ENCODE measurements at regions not wholly inside any gene's neighbourhood (a gene's known extent, or its start where the extent isn't known, plus 50 kb on each side); places are given as distances from the start of the nearest gene placed in this dataset.

- no peaks in the 10 kb centered on the region for H3K4me1 ChIP-seq (ENCODE audit: low read length)
- no peak overlapping the region for H2AFZ ChIP-seq (ENCODE audit: low read length)
- no peaks in the 10 kb centered on the region for H3K79me2 ChIP-seq (ENCODE audit: low read length)
- H3K4me3 ChIP-seq (ENCODE audit: low read length), result no peak overlapping the region
- H3K4me2 ChIP-seq (ENCODE audit: low read depth, low read length, poor library complexity, severe bottlenecking), result no peak overlapping the region
- no peaks in the 10 kb centered on the region for H3K9me2 ChIP-seq (replicated peaks; ENCODE audit: insufficient read depth, low read length)
- no peaks in the 10 kb centered on the region for H3K9me3 ChIP-seq (ENCODE audit: low read length)
- no peak for DNase-seq
- H4K20me1 ChIP-seq (ENCODE audit: insufficient read depth, low read depth, low read length), result no peaks in the 10 kb centered on the region
- H3K9ac ChIP-seq (ENCODE audit: low read length), result no peak overlapping the region
- no peak overlapping the region for H3K27ac ChIP-seq (ENCODE audit: low read length)
- no peaks in the 10 kb centered on the region for H3K27me3 ChIP-seq (ENCODE audit: low read length)
- H3K36me3 ChIP-seq (ENCODE audit: insufficient read depth, low read length), result no peaks in the 10 kb centered on the region
Observed at GRCh38 chr21:41067709-41068108, 100.3 kb upstream of the BACE2 start.

- Histone ChIP-seq H3K4me3 (ENCODE audit: low read length) (no peak overlapping the region), H3K9me3 (ENCODE audit: low read length) (no peaks in the 10 kb centered on the region), H3K27me3 (ENCODE audit: low read length) (no peaks in the 10 kb centered on the region), H3K9me2 (replicated peaks; ENCODE audit: insufficient read depth, low read length) (no peaks in the 10 kb centered on the region), H3K79me2 (ENCODE audit: low read length) (no peaks in the 10 kb centered on the region), H3K4me2 (ENCODE audit: low read depth, low read length, poor library complexity, severe bottlenecking) (no peak overlapping the region), H2AFZ (ENCODE audit: low read length) (no peak overlapping the region), H3K36me3 (ENCODE audit: insufficient read depth, low read length) (no peaks in the 10 kb centered on the region), H4K20me1 (ENCODE audit: insufficient read depth, low read depth, low read length) (no peaks in the 10 kb centered on the region), H3K9ac (ENCODE audit: low read length) (no peak overlapping the region), H3K4me1 (ENCODE audit: low read length) (no peaks in the 10 kb centered on the region), H3K27ac (ENCODE audit: low read length) (no peak overlapping the region)
- DNase-seq, result no peak
Observed at GRCh38 chr21:41068496-41068895, 99.5 kb upstream of the BACE2 start.

GRCh38 chr21:41068967-41069642 is 98.9 kb upstream of the BACE2 start:
- no peaks in the 10 kb centered on the region for H3K9me2 ChIP-seq (replicated peaks; ENCODE audit: insufficient read depth, low read length)
- H3K4me1 ChIP-seq (ENCODE audit: low read length), result no peaks in the 10 kb centered on the region
- no peak overlapping the region for H3K9ac ChIP-seq (ENCODE audit: low read length)
- H3K27ac ChIP-seq (ENCODE audit: low read length), result no peak overlapping the region
- DNase-seq, result peak; percentile 84
- H2AFZ ChIP-seq (ENCODE audit: low read length), result no peak overlapping the region
- H3K79me2 ChIP-seq (ENCODE audit: low read length), result no peaks in the 10 kb centered on the region
- H3K4me2 ChIP-seq (ENCODE audit: low read depth, low read length, poor library complexity, severe bottlenecking), result no peak overlapping the region
- no peak overlapping the region for H3K4me3 ChIP-seq (ENCODE audit: low read length)
- H4K20me1 ChIP-seq (ENCODE audit: insufficient read depth, low read depth, low read length), result no peaks in the 10 kb centered on the region
- no peaks in the 10 kb centered on the region for H3K9me3 ChIP-seq (ENCODE audit: low read length)
- no peaks in the 10 kb centered on the region for H3K27me3 ChIP-seq (ENCODE audit: low read length)
- H3K36me3 ChIP-seq (ENCODE audit: insufficient read depth, low read length), result no peaks in the 10 kb centered on the region

- Histone ChIP-seq H3K4me1 (ENCODE audit: low read length) (no peaks in the 10 kb centered on the region), H3K36me3 (ENCODE audit: insufficient read depth, low read length) (no peaks in the 10 kb centered on the region), H3K79me2 (ENCODE audit: low read length) (no peaks in the 10 kb centered on the region), H3K9me2 (replicated peaks; ENCODE audit: insufficient read depth, low read length) (no peaks in the 10 kb centered on the region), H4K20me1 (ENCODE audit: insufficient read depth, low read depth, low read length) (no peaks in the 10 kb centered on the region), H3K4me3 (ENCODE audit: low read length) (no peak overlapping the region), H3K9ac (ENCODE audit: low read length) (no peak overlapping the region), H3K27me3 (ENCODE audit: low read length) (no peaks in the 10 kb centered on the region), H3K27ac (ENCODE audit: low read length) (no peak overlapping the region), H2AFZ (ENCODE audit: low read length) (no peak overlapping the region), H3K4me2 (ENCODE audit: low read depth, low read length, poor library complexity, severe bottlenecking) (no peak overlapping the region), H3K9me3 (ENCODE audit: low read length) (no peaks in the 10 kb centered on the region)
- no peak for DNase-seq
Observed at GRCh38 chr21:41070284-41070683, 97.7 kb upstream of the BACE2 start.

- Histone ChIP-seq H3K4me1 (ENCODE audit: low read length) (no peaks in the 10 kb centered on the region), H3K4me2 (ENCODE audit: low read depth, low read length, poor library complexity, severe bottlenecking) (no peak overlapping the region), H2AFZ (ENCODE audit: low read length) (no peak overlapping the region), H3K36me3 (ENCODE audit: insufficient read depth, low read length) (no peaks in the 10 kb centered on the region), H3K4me3 (ENCODE audit: low read length) (no peak overlapping the region), H3K9ac (ENCODE audit: low read length) (no peak overlapping the region), H4K20me1 (ENCODE audit: insufficient read depth, low read depth, low read length) (no peaks in the 10 kb centered on the region), H3K9me2 (replicated peaks; ENCODE audit: insufficient read depth, low read length) (no peaks in the 10 kb centered on the region), H3K27ac (ENCODE audit: low read length) (no peak overlapping the region), H3K27me3 (ENCODE audit: low read length) (no peaks in the 10 kb centered on the region), H3K9me3 (ENCODE audit: low read length) (no peaks in the 10 kb centered on the region), H3K79me2 (ENCODE audit: low read length) (no peaks in the 10 kb centered on the region)
- peak; percentile 47 for DNase-seq
Observed at GRCh38 chr21:41071258-41072171, 96.4 kb upstream of the BACE2 start.

- no peak overlapping the region for H2AFZ ChIP-seq (ENCODE audit: low read length)
- H3K4me2 ChIP-seq (ENCODE audit: low read depth, low read length, poor library complexity, severe bottlenecking), result no peak overlapping the region
- no peak for DNase-seq
- H3K9me3 ChIP-seq (ENCODE audit: low read length), result no peaks in the 10 kb centered on the region
- H3K4me1 ChIP-seq (ENCODE audit: low read length), result no peaks in the 10 kb centered on the region
- H3K4me3 ChIP-seq (ENCODE audit: low read length), result no peak overlapping the region
- no peak overlapping the region for H3K27ac ChIP-seq (ENCODE audit: low read length)
- H3K9me2 ChIP-seq (replicated peaks; ENCODE audit: insufficient read depth, low read length), result no peaks in the 10 kb centered on the region
- H3K27me3 ChIP-seq (ENCODE audit: low read length), result no peaks in the 10 kb centered on the region
- no peaks in the 10 kb centered on the region for H3K36me3 ChIP-seq (ENCODE audit: insufficient read depth, low read length)
- H3K9ac ChIP-seq (ENCODE audit: low read length), result no peak overlapping the region
- no peaks in the 10 kb centered on the region for H4K20me1 ChIP-seq (ENCODE audit: insufficient read depth, low read depth, low read length)
- H3K79me2 ChIP-seq (ENCODE audit: low read length), result no peaks in the 10 kb centered on the region
Observed at GRCh38 chr21:41073558-41073957, 94.4 kb upstream of the BACE2 start.

- H3K36me3 ChIP-seq (ENCODE audit: insufficient read depth, low read length), result no peaks in the 10 kb centered on the region
- H3K4me2 ChIP-seq (ENCODE audit: low read depth, low read length, poor library complexity, severe bottlenecking), result no peak overlapping the region
- H3K27ac ChIP-seq (ENCODE audit: low read length), result no peak overlapping the region
Observed at GRCh38 chr21:41074396-41075184, 93.4 kb upstream of the BACE2 start.

GRCh38 chr21:41075656-41076055 is 92.3 kb upstream of the BACE2 start:
- no peak overlapping the region for H3K9ac ChIP-seq (ENCODE audit: low read length)
- no peaks in the 10 kb centered on the region for H3K27me3 ChIP-seq (ENCODE audit: low read length)
- no peaks in the 10 kb centered on the region for H4K20me1 ChIP-seq (ENCODE audit: insufficient read depth, low read depth, low read length)
- no peak overlapping the region for H3K27ac ChIP-seq (ENCODE audit: low read length)
- H3K9me2 ChIP-seq (replicated peaks; ENCODE audit: insufficient read depth, low read length), result no peaks in the 10 kb centered on the region
- H2AFZ ChIP-seq (ENCODE audit: low read length), result no peak overlapping the region
- H3K4me1 ChIP-seq (ENCODE audit: low read length), result no peaks in the 10 kb centered on the region
- no peaks in the 10 kb centered on the region for H3K9me3 ChIP-seq (ENCODE audit: low read length)
- DNase-seq, result no peak
- no peak overlapping the region for H3K4me2 ChIP-seq (ENCODE audit: low read depth, low read length, poor library complexity, severe bottlenecking)
- H3K79me2 ChIP-seq (ENCODE audit: low read length), result no peaks in the 10 kb centered on the region
- H3K36me3 ChIP-seq (ENCODE audit: insufficient read depth, low read length), result no peaks in the 10 kb centered on the region
- no peak overlapping the region for H3K4me3 ChIP-seq (ENCODE audit: low read length)

More at GRCh38 chr21:41074396-41075184, 93.4 kb upstream of the BACE2 start:
- Histone ChIP-seq H4K20me1 (ENCODE audit: insufficient read depth, low read depth, low read length) (no peaks in the 10 kb centered on the region), H3K9me3 (ENCODE audit: low read length) (no peaks in the 10 kb centered on the region), H3K27me3 (ENCODE audit: low read length) (no peaks in the 10 kb centered on the region), H3K9me2 (replicated peaks; ENCODE audit: insufficient read depth, low read length) (no peaks in the 10 kb centered on the region), H2AFZ (ENCODE audit: low read length) (no peak overlapping the region), H3K79me2 (ENCODE audit: low read length) (no peaks in the 10 kb centered on the region), H3K9ac (ENCODE audit: low read length) (no peak overlapping the region), H3K4me1 (ENCODE audit: low read length) (no peaks in the 10 kb centered on the region), H3K4me3 (ENCODE audit: low read length) (no peak overlapping the region)
- DNase-seq, result no peak
